WTC11 (cell line): ENCODE measurements at regions not wholly inside any gene's neighbourhood (a gene's known extent, or its start where the extent isn't known, plus 50 kb on each side); places are given as distances from the start of the nearest gene placed in this dataset.

Source experiments
- ATAC-seq: fragments of 200-7000 bp; cut with Tn5 transposase; 2 replicates; pipeline ENCODE4 v1.10.0; 2021; ENCODE audit warnings: mild to moderate bottlenecking, moderate library complexity
- CTCF ChIA-PET: fragments of 300-600 bp; sonication (Branson Sonifier 250); formaldehyde crosslinking; loops from one replicate; lab custom pipeline; 2021; ENCODE audit warnings: antibody characterized with exemption; lab: Charles Lee
- POLR2A ChIA-PET: fragments of 350-600 bp; sonication (Branson Sonifier 250); formaldehyde crosslinking; loops from one replicate; lab custom pipeline; 2021; ENCODE audit warnings: antibody characterized with exemption; lab: Charles Lee
- DNase-seq: peaks from one replicate; pipeline ENCODE4 v3.0.0; 2021; ENCODE audit warnings: low spot score
- H3K27ac Mint-ChIP-seq: 2 replicates; pipeline ENCODE4 v1.8.0; 2021; ENCODE audit warnings: mixed read lengths
- H3K27me3 Mint-ChIP-seq: 2 replicates; pipeline ENCODE4 v1.8.0; 2021; ENCODE audit warnings: low read depth, mild to moderate bottlenecking, moderate library complexity, mixed read lengths
- H3K36me3 Mint-ChIP-seq: 2 replicates; pipeline ENCODE4 v1.8.0; 2021; ENCODE audit warnings: mixed read lengths
- H3K4me1 Mint-ChIP-seq: 2 replicates; pipeline ENCODE4 v1.8.0; 2022; ENCODE audit warnings: mixed read lengths
- H3K4me3 Mint-ChIP-seq: 2 replicates; pipeline ENCODE4 v1.8.0; 2021; ENCODE audit warnings: mild to moderate bottlenecking, moderate library complexity, mixed read lengths
- H3K9me3 Mint-ChIP-seq: 2 replicates; pipeline ENCODE4 v1.8.0; 2021; ENCODE audit warnings: mixed read lengths
- CREM ChIP-seq: sonication (generic); formaldehyde crosslinking; IDR thresholded peaks from 2 replicates; pipeline ENCODE4 v1.8.1; 2022; ENCODE audit warnings: mild to moderate bottlenecking, missing genetic modification reagents, moderate library complexity
- ELF4 ChIP-seq: sonication (generic); formaldehyde crosslinking; IDR thresholded peaks from 2 replicates; pipeline ENCODE4 v1.8.1; 2022; ENCODE audit warnings: low read depth, mild to moderate bottlenecking, moderate library complexity, missing genetic modification reagents
- ESRRA ChIP-seq: sonication (generic); formaldehyde crosslinking; IDR thresholded peaks from 2 replicates; pipeline ENCODE4 v1.8.1; 2022; ENCODE audit warnings: mild to moderate bottlenecking, missing genetic modification reagents, borderline replicate concordance
- FOXJ3 ChIP-seq: sonication (generic); formaldehyde crosslinking; IDR thresholded peaks from 2 replicates; pipeline ENCODE4 v1.9.0; 2021; ENCODE audit warnings: missing genetic modification reagents, mild to moderate bottlenecking, borderline replicate concordance
- GABPB1 ChIP-seq: sonication (generic); formaldehyde crosslinking; IDR thresholded peaks from 2 replicates; pipeline ENCODE4 v1.8.1; 2023; ENCODE audit warnings: mild to moderate bottlenecking, missing genetic modification reagents
- GTF2I ChIP-seq: fragments of 250-450 bp; sonication (Bioruptor Pico); conservative IDR thresholded peaks from 2 replicates; pipeline ENCODE4 v1.4.0; 2021; ENCODE audit warnings: mild to moderate bottlenecking
- NR3C1 ChIP-seq: sonication (generic); formaldehyde crosslinking; conservative IDR thresholded peaks from 2 replicates; pipeline ENCODE4 v1.8.1; 2023; ENCODE audit warnings: low read depth, mild to moderate bottlenecking, missing genetic modification reagents
- PRRX2 ChIP-seq: fragments of 250-450 bp; sonication (Bioruptor Pico); IDR thresholded peaks from 2 replicates; pipeline ENCODE4 v1.8.0; 2021; ENCODE audit warnings: mild to moderate bottlenecking
- SMAD3 ChIP-seq: sonication (generic); formaldehyde crosslinking; IDR thresholded peaks from 2 replicates; pipeline ENCODE4 v1.8.0; 2022; ENCODE audit warnings: missing genetic modification reagents, mild to moderate bottlenecking, borderline replicate concordance
- SOX15 ChIP-seq: fragments of 250-450 bp; sonication (Bioruptor Pico); IDR thresholded peaks from 2 replicates; pipeline ENCODE4 v1.9.0; 2021; ENCODE audit warnings: mild to moderate bottlenecking
- SP1 ChIP-seq: sonication (generic); formaldehyde crosslinking; conservative IDR thresholded peaks from 2 replicates; pipeline ENCODE4 v1.8.1; 2022; ENCODE audit warnings: missing genetic modification reagents
- TCF7 ChIP-seq: sonication (generic); formaldehyde crosslinking; IDR thresholded peaks from 2 replicates; pipeline ENCODE4 v1.8.0; 2022; ENCODE audit warnings: mild to moderate bottlenecking, low read depth, missing genetic modification reagents, moderate library complexity
- ZNF121 ChIP-seq: sonication (generic); formaldehyde crosslinking; IDR thresholded peaks from 2 replicates; pipeline ENCODE4 v1.8.0; 2023; ENCODE audit warnings: missing genetic modification reagents
- ZNF138 ChIP-seq: sonication (generic); formaldehyde crosslinking; conservative IDR thresholded peaks from 2 replicates; pipeline ENCODE4 v1.8.1; 2022; ENCODE audit warnings: mild to moderate bottlenecking, moderate library complexity, missing genetic modification reagents
- ZNF317 ChIP-seq: sonication (generic); formaldehyde crosslinking; IDR thresholded peaks from 2 replicates; pipeline ENCODE4 v1.8.1; 2023; ENCODE audit warnings: low read depth, mild to moderate bottlenecking, moderate library complexity, missing genetic modification reagents, borderline replicate concordance
- TF ChIP-seq, protein P1 (sequence below): sonication (generic); formaldehyde crosslinking; IDR thresholded peaks from 2 replicates; pipeline ENCODE4 v1.8.0; 2023; ENCODE audit warnings: missing genetic modification reagents
- TF ChIP-seq, protein P2 (sequence below): fragments of 250-450 bp; sonication (Bioruptor Pico); IDR thresholded peaks from 2 replicates; pipeline ENCODE4 v2.1.2; 2022; ENCODE audit warnings: mild to moderate bottlenecking, moderate library complexity
- TF ChIP-seq, protein P3 (sequence below): sonication (generic); formaldehyde crosslinking; IDR thresholded peaks from 2 replicates; pipeline ENCODE4 v1.8.1; 2022; ENCODE audit warnings: missing genetic modification reagents, borderline replicate concordance
- TF ChIP-seq, protein P4 (sequence below): sonication (generic); formaldehyde crosslinking; IDR thresholded peaks from 2 replicates; pipeline ENCODE4 v1.8.0; 2022; ENCODE audit warnings: mild to moderate bottlenecking, missing genetic modification reagents
- TF ChIP-seq, protein P5 (sequence below): sonication (generic); formaldehyde crosslinking; IDR thresholded peaks from 2 replicates; pipeline ENCODE4 v1.8.1; 2022; ENCODE audit warnings: low read depth, missing genetic modification reagents, borderline replicate concordance
- TF ChIP-seq, protein P6 (sequence below): fragments of 250-450 bp; sonication (Bioruptor Pico); IDR thresholded peaks from 2 replicates; pipeline ENCODE4 v1.9.0; 2021; ENCODE audit warnings: mild to moderate bottlenecking, borderline replicate concordance

DNA sequence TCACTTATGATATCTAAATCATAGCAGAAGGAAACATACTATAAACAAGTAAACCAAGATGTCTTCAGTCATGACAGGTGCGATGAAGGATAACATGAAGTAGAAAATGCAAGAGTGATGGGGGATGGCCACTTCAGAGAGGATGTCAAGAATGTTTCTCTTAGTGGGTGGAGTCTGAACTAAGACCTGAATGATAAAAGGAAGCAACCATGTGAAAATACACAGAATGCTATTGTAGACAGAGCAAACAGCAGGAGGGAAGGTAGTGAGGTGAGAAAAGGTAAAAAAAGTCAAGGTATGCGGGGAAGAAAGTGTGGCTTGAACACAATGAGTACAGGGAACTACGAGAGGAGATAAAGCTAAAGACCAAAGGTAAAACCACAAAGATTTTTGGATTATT is 341.6 kb downstream of the FBXO15 start:
- POLR2A ChIA-PET, result no interaction called here
- no peaks in the 10 kb centered on the region for H3K36me3 Mint-ChIP-seq
- DNase-seq (no peak), ATAC-seq (peak; percentile 57)
- peaks cover 6% of the 10 kb centered on the region for H3K4me1 Mint-ChIP-seq
- no peak for TF ChIP-seq ZNF121 (CRISPR knock-in tag)
- TF ChIP-seq, all 79 proteins: peak for 0
- CTCF ChIA-PET, result no interaction called here
- Mint-ChIP-seq H3K4me3 (no peak overlapping the region), H3K27ac (no peak overlapping the region), H3K9me3 (no peaks in the 10 kb centered on the region), H3K27me3 (no peaks in the 10 kb centered on the region)

DNA sequence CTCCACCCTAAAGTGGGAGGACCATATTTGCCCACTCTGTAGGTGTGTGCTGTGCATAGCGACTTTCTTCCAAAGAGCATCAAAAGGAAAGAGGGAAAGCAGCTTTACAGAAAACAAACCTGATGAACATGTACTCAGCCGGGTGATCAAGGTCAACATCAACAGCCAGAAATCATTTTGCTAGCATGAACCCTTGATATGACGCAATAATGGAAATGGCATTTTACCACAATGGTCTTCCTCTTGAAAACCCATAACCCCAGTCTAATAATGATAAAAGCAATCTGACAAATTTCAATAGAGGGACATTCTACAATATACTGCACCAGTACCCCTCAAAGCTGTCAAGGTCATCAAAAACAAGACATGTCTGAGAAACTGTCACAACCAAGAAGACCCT is 350.2 kb downstream of the FBXO15 start:
- Mint-ChIP-seq H3K4me1 (no peaks in the 10 kb centered on the region), H3K36me3 (no peaks in the 10 kb centered on the region), H3K4me3 (no peak overlapping the region), H3K9me3 (peaks cover 3% of the 10 kb centered on the region; the same call in 1 of the 2 replicates), H3K27ac (no peak overlapping the region), H3K27me3 (no peaks in the 10 kb centered on the region)
- ATAC-seq (no peak), DNase-seq (no peak)
- CTCF ChIA-PET, result no interaction called here
- TF ChIP-seq, protein P1, sequence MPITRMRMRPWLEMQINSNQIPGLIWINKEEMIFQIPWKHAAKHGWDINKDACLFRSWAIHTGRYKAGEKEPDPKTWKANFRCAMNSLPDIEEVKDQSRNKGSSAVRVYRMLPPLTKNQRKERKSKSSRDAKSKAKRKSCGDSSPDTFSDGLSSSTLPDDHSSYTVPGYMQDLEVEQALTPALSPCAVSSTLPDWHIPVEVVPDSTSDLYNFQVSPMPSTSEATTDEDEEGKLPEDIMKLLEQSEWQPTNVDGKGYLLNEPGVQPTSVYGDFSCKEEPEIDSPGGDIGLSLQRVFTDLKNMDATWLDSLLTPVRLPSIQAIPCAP (CRISPR knock-in tag), result no peak
- TF ChIP-seq TCF7 (CRISPR knock-in tag), result no peak
- no peak for TF ChIP-seq SOX15 (CRISPR knock-in tag)
- TF ChIP-seq GABPB1 (CRISPR knock-in tag), result no peak
- no peak for TF ChIP-seq SP1
- no peak for TF ChIP-seq CREM (CRISPR knock-in tag)
- no peak for TF ChIP-seq ZNF138
- TF ChIP-seq, protein P2, sequence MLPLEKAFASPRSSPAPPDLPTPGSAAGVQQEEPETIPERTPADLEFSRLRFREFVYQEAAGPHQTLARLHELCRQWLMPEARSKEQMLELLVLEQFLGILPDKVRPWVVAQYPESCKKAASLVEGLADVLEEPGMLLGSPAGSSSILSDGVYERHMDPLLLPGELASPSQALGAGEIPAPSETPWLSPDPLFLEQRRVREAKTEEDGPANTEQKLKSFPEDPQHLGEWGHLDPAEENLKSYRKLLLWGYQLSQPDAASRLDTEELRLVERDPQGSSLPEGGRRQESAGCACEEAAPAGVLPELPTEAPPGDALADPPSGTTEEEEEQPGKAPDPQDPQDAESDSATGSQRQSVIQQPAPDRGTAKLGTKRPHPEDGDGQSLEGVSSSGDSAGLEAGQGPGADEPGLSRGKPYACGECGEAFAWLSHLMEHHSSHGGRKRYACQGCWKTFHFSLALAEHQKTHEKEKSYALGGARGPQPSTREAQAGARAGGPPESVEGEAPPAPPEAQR (CRISPR knock-in tag), result no peak
- TF ChIP-seq PRRX2 (CRISPR knock-in tag), result no peak
- no peak for TF ChIP-seq SMAD3
- POLR2A ChIA-PET, result no interaction called here

DNA sequence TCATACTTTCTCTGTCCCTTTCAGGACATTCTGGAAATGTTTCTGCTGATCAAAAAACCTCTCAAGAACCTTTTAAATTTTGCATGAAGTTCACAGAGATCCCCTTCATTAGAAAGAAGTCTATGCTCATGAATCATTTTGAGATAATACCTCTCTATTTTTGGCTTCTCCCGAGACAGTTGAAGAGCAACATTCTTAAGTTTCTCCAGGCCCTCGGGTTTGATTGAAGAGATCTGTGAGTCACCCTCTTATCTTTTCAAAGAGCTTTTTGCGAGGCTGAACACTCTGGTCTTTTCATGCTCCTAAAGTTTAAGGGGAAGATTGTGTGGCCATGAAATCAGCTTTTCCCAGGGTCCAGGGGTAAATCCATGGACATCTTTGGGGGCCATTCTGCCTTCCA is 354.2 kb downstream of the FBXO15 start:
- 0 out of 2 replicates have a peak, but pooled peaks cover 4% of the 10 kb centered on the region for H3K4me1 Mint-ChIP-seq
- POLR2A ChIA-PET, result no interaction called here
- H3K9me3 Mint-ChIP-seq, result peaks cover 3% of the 10 kb centered on the region; the same call in 1 of the 2 replicates
- no peaks in the 10 kb centered on the region for H3K27me3 Mint-ChIP-seq
- ATAC-seq (no peak), DNase-seq (no peak)
- no peak overlapping the region for H3K4me3 Mint-ChIP-seq
- CTCF ChIA-PET, result no interaction called here
- H3K27ac Mint-ChIP-seq, result no peak overlapping the region
- H3K36me3 Mint-ChIP-seq, result no peaks in the 10 kb centered on the region
- TF ChIP-seq ZNF317 (CRISPR knock-in tag) (no peak), ESRRA (CRISPR knock-in tag) (no peak), ELF4 (CRISPR knock-in tag) (no peak), GTF2I (CRISPR knock-in tag) (no peak), NR3C1 (no peak), FOXJ3 (CRISPR knock-in tag) (no peak)
- TF ChIP-seq, protein P3, sequence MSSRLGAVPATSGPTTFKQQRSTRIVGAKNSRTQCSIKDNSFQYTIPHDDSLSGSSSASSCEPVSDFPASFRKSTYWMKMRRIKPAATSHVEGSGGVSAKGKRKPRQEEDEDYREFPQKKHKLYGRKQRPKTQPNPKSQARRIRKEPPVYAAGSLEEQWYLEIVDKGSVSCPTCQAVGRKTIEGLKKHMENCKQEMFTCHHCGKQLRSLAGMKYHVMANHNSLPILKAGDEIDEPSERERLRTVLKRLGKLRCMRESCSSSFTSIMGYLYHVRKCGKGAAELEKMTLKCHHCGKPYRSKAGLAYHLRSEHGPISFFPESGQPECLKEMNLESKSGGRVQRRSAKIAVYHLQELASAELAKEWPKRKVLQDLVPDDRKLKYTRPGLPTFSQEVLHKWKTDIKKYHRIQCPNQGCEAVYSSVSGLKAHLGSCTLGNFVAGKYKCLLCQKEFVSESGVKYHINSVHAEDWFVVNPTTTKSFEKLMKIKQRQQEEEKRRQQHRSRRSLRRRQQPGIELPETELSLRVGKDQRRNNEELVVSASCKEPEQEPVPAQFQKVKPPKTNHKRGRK (CRISPR knock-in tag), result no peak
- TF ChIP-seq, protein P4, sequence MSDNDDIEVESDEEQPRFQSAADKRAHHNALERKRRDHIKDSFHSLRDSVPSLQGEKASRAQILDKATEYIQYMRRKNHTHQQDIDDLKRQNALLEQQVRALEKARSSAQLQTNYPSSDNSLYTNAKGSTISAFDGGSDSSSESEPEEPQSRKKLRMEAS (CRISPR knock-in tag), result no peak
- TF ChIP-seq, protein P5, sequence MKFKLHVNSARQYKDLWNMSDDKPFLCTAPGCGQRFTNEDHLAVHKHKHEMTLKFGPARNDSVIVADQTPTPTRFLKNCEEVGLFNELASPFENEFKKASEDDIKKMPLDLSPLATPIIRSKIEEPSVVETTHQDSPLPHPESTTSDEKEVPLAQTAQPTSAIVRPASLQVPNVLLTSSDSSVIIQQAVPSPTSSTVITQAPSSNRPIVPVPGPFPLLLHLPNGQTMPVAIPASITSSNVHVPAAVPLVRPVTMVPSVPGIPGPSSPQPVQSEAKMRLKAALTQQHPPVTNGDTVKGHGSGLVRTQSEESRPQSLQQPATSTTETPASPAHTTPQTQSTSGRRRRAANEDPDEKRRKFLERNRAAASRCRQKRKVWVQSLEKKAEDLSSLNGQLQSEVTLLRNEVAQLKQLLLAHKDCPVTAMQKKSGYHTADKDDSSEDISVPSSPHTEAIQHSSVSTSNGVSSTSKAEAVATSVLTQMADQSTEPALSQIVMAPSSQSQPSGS (CRISPR knock-in tag), result no peak
- TF ChIP-seq, protein P6, sequence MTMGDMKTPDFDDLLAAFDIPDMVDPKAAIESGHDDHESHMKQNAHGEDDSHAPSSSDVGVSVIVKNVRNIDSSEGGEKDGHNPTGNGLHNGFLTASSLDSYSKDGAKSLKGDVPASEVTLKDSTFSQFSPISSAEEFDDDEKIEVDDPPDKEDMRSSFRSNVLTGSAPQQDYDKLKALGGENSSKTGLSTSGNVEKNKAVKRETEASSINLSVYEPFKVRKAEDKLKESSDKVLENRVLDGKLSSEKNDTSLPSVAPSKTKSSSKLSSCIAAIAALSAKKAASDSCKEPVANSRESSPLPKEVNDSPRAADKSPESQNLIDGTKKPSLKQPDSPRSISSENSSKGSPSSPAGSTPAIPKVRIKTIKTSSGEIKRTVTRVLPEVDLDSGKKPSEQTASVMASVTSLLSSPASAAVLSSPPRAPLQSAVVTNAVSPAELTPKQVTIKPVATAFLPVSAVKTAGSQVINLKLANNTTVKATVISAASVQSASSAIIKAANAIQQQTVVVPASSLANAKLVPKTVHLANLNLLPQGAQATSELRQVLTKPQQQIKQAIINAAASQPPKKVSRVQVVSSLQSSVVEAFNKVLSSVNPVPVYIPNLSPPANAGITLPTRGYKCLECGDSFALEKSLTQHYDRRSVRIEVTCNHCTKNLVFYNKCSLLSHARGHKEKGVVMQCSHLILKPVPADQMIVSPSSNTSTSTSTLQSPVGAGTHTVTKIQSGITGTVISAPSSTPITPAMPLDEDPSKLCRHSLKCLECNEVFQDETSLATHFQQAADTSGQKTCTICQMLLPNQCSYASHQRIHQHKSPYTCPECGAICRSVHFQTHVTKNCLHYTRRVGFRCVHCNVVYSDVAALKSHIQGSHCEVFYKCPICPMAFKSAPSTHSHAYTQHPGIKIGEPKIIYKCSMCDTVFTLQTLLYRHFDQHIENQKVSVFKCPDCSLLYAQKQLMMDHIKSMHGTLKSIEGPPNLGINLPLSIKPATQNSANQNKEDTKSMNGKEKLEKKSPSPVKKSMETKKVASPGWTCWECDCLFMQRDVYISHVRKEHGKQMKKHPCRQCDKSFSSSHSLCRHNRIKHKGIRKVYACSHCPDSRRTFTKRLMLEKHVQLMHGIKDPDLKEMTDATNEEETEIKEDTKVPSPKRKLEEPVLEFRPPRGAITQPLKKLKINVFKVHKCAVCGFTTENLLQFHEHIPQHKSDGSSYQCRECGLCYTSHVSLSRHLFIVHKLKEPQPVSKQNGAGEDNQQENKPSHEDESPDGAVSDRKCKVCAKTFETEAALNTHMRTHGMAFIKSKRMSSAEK (CRISPR knock-in tag), result no peak
